Esophagus squamous epithelium (tissue), 4 donors: ENCODE measurements at regions not wholly inside any gene's neighbourhood (a gene's known extent, or its start where the extent isn't known, plus 50 kb on each side); places are given as distances from the start of the nearest gene placed in this dataset.

Experiments used
- POLR2A ChIP-seq, 4 donors: fragments of 450-650 bp; IDR thresholded peaks; one replicate each; pipeline ENCODE4 v1.6.1; 2017; ENCODE audit warnings: antibody characterized with exemption in 4 of 4, mild to moderate bottlenecking in 4 of 4, moderate library complexity in 3 of 4
- TF ChIP-seq, protein P1 (sequence below), 6 experiments: fragments of 450-650 bp in 4 of 6; fragments of 200-600 bp in 2 of 6; sonication (generic) in 2 of 6; IDR thresholded peaks; one replicate each; pipeline ENCODE4 v1.5.1; 2016 to 2019; ENCODE audit warnings: antibody characterized with exemption in 6 of 6, mild to moderate bottlenecking in 4 of 6, moderate library complexity in 4 of 6

DNA sequence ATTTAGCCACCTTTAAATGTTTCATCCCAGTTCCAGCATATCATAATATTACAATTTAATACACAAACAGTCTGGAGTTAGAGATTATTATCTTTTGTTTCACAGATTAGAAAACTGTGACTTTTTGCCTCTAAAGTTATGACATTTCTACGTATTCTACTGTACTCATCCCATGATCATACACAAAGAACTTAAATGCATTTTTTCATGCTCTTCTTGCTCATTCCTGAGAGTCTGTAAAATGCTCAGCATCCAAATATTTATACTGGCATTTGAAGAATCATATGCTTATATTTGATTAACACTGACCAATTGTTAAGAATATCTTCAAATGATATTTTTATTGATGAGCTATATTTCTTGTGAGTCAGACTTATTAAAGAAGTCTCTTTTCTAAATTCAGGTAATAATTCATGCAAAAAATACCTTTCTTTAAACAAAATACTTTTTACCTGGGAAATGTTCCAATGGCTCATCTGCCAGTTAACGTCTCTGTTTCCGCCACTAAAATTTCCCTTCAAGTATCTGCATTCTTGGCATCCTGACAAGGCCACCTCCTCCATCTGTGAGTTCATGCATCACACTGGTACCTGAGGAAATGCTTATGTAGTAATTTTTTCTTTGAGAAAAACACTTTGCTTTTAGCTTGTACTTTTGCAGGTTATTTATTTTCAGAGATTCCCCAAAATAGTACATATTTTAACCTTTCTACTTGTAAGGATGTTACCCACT lies 139.6 kb upstream of the RASA1 start:
- TF ChIP-seq, protein P1, sequence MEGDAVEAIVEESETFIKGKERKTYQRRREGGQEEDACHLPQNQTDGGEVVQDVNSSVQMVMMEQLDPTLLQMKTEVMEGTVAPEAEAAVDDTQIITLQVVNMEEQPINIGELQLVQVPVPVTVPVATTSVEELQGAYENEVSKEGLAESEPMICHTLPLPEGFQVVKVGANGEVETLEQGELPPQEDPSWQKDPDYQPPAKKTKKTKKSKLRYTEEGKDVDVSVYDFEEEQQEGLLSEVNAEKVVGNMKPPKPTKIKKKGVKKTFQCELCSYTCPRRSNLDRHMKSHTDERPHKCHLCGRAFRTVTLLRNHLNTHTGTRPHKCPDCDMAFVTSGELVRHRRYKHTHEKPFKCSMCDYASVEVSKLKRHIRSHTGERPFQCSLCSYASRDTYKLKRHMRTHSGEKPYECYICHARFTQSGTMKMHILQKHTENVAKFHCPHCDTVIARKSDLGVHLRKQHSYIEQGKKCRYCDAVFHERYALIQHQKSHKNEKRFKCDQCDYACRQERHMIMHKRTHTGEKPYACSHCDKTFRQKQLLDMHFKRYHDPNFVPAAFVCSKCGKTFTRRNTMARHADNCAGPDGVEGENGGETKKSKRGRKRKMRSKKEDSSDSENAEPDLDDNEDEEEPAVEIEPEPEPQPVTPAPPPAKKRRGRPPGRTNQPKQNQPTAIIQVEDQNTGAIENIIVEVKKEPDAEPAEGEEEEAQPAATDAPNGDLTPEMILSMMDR (IDR thresholded peaks at IDR 0.05) = no peak
- no peak for TF ChIP-seq POLR2A (IDR thresholded peaks at IDR 0.05)
